HCT116 (cell line): ENCODE measurements at regions not wholly inside any gene's neighbourhood (a gene's known extent, or its start where the extent isn't known, plus 50 kb on each side); places are given as distances from the start of the nearest gene placed in this dataset.

Experiments used
- EZH2 ChIP-seq: fragments of 200-600 bp; sonication (generic); IDR thresholded peaks from 2 replicates; pipeline ENCODE4 v1.6.1; 2017; ENCODE audit warnings: antibody characterized with exemption, mixed run types
- TF ChIP-seq, protein P1 (sequence below), 3 experiments: fragments of 200-600 bp in 1 of 3; sonication (generic) in 1 of 3; IDR thresholded peaks in 2 of 3; conservative IDR thresholded peaks in 1 of 3; 2 replicates each; pipeline ENCODE4 v1.5.1; 2012 to 2017; ENCODE audit warnings: low read depth in 2 of 3, low read length in 2 of 3, antibody characterized with exemption in 1 of 3, borderline replicate concordance in 1 of 3, control low read depth in 1 of 3, mild to moderate bottlenecking in 1 of 3, mixed read lengths in 1 of 3, mixed run types in 1 of 3, moderate library complexity in 1 of 3; ENCODE audit not compliant: insufficient read depth in 1 of 3

DNA sequence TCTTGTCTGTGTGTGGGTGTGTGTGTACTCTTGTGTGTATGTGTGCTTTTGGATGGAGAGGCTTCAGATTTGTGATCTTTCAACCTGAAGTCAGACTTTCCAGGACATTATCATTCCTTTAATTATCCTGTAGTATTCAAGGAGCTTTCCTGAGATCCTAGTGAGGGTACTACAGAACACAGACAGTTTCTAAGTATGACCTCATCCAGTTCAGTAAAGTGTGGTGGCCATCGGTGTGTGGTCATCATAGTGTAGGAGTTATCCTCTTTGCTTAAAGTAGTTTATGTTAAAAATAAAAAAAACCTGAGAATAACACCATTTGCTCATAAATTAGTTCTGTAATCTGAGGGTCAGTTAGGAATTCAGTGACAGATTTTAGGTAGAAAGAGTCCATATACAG, 478.0 kb upstream of the ACTBL2 start:
- TF ChIP-seq, protein P1, sequence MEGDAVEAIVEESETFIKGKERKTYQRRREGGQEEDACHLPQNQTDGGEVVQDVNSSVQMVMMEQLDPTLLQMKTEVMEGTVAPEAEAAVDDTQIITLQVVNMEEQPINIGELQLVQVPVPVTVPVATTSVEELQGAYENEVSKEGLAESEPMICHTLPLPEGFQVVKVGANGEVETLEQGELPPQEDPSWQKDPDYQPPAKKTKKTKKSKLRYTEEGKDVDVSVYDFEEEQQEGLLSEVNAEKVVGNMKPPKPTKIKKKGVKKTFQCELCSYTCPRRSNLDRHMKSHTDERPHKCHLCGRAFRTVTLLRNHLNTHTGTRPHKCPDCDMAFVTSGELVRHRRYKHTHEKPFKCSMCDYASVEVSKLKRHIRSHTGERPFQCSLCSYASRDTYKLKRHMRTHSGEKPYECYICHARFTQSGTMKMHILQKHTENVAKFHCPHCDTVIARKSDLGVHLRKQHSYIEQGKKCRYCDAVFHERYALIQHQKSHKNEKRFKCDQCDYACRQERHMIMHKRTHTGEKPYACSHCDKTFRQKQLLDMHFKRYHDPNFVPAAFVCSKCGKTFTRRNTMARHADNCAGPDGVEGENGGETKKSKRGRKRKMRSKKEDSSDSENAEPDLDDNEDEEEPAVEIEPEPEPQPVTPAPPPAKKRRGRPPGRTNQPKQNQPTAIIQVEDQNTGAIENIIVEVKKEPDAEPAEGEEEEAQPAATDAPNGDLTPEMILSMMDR (IDR thresholded peaks at IDR 0.05 in 2 of 3, conservative IDR thresholded peaks at IDR 0.05 in 1 of 3; ENCODE audit: borderline replicate concordance in 1 of 3, insufficient read depth in 1 of 3, low read depth in 2 of 3, low read length in 2 of 3): no peak
- no peak for TF ChIP-seq EZH2
